ENCODE measurements at regions not wholly inside any gene's neighbourhood (a gene's known extent, or its start where the extent isn't known, plus 50 kb on each side); places are given as distances from the start of the nearest gene placed in this dataset.

DNA sequence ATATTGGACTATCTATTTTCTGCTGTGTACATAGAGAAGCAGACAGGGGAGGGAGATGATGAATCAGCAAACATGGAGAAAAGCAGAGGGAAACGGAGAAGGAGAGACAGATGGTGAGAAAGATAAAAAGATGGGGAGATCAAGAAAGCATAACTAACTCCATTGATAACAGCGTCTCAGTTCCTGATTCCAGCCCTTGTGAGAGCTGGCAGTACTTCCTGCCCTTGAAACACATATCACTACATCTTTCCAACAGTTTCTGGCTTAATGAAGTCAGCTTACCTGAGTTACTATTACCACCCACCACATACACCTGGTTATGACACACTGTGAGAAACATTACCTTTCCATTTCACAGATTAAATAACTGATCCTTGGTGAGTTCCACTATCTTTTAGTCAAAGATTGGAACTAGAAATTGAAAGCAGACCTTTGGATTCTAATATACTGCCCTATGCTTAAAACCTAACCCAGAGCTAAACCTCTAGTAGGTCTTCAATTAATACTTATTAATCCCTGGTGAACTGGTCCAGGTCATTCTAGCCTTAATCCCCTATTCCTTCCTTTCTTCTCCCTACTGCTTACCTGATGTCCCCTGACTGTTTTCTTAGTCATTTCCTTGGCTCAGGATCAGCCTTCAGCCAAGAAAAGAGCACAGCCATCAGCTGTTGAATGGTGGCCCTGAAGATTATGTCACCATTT lies 346.6 kb upstream of the CCL2 start:
- Mint-ChIP-seq H3K4me1 (ENCODE audit: unreplicated experiment) (no peaks in the 10 kb centered on the region), H3K27me3 (peaks cover 16% of the 10 kb centered on the region), H3K9me3 (no peaks in the 10 kb centered on the region)

DNA sequence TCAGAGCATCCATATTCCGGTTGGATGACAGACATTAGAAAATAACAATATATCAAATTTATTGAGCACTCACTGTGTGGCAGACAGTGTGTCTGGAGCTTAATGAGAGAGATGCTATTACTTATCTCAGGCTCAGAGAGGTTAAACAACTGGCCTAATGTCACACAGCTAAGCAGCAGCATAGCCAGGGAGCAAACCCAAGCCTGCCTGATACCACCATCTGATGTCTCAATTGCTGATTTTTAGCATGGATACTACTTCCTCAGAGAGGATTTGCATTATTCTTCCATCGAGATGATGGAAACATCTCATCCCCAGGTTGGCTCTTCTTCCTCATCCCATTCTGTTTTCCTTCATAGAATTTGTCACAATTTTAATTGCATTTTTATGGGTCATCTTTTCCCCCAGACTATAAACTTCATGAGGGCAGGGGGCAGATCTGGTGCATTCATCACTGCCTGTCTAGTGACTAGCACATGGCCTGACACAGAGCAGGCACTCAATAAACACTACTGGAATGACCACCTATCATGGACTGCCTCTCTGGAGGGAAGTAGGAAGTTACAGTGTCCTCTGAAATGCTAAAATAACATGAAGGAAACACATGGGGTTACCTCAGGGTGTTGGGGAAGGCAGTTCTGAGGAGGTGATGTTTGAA lies 344.8 kb upstream of the CCL2 start:
- no peaks in the 10 kb centered on the region for H3K4me1 Mint-ChIP-seq (ENCODE audit: unreplicated experiment)
- H3K27ac Mint-ChIP-seq: no peak overlapping the region

More for the DNA sequence above, 346.6 kb upstream of the CCL2 start:
- H3K36me3 Mint-ChIP-seq: no peaks in the 10 kb centered on the region
- no peak overlapping the region for H3K4me3 Mint-ChIP-seq
- no peak overlapping the region for H3K27ac Mint-ChIP-seq
- DNase-seq (ENCODE audit: extremely low spot score, unreplicated experiment): no peak
- TF ChIP-seq, protein P1, sequence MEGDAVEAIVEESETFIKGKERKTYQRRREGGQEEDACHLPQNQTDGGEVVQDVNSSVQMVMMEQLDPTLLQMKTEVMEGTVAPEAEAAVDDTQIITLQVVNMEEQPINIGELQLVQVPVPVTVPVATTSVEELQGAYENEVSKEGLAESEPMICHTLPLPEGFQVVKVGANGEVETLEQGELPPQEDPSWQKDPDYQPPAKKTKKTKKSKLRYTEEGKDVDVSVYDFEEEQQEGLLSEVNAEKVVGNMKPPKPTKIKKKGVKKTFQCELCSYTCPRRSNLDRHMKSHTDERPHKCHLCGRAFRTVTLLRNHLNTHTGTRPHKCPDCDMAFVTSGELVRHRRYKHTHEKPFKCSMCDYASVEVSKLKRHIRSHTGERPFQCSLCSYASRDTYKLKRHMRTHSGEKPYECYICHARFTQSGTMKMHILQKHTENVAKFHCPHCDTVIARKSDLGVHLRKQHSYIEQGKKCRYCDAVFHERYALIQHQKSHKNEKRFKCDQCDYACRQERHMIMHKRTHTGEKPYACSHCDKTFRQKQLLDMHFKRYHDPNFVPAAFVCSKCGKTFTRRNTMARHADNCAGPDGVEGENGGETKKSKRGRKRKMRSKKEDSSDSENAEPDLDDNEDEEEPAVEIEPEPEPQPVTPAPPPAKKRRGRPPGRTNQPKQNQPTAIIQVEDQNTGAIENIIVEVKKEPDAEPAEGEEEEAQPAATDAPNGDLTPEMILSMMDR (conservative IDR thresholded peaks at IDR 0.05): no peak

DNA sequence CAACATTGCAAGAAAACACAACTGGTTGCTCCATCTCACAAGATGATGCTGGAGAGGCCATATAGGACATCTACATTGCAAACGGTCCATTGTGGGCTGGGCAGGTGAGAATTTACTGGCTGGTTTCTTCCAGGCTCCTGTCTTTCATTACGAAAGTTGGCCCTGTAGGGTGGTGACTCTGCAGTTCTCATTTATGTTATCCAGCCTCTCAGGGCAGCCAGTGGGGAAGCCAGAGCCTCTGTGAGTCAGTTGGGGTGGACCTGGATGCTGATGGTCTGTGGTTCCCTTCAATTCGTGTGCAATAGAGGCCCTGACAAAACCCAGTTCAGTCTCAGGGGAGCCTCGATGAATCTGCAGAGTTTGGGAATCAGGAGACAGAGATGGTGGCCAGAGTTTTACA lies 341.0 kb upstream of the CCL2 start:
- Mint-ChIP-seq H3K4me1 (ENCODE audit: unreplicated experiment) (no peaks in the 10 kb centered on the region), H3K27ac (no peak overlapping the region), H3K4me3 (no peak overlapping the region), H3K27me3 (peaks cover 31% of the 10 kb centered on the region), H3K9me3 (no peaks in the 10 kb centered on the region), H3K36me3 (no peaks in the 10 kb centered on the region)
- TF ChIP-seq, protein P1 (conservative IDR thresholded peaks at IDR 0.05): no peak
- DNase-seq (ENCODE audit: extremely low spot score, unreplicated experiment): no peak

More for the DNA sequence above, 344.8 kb upstream of the CCL2 start:
- no peaks in the 10 kb centered on the region for H3K9me3 Mint-ChIP-seq
- H3K36me3 Mint-ChIP-seq: no peaks in the 10 kb centered on the region
- DNase-seq (ENCODE audit: extremely low spot score, unreplicated experiment): no peak
- H3K4me3 Mint-ChIP-seq: no peak overlapping the region
- TF ChIP-seq, protein P1 (conservative IDR thresholded peaks at IDR 0.05): no peak
- peaks cover 19% of the 10 kb centered on the region for H3K27me3 Mint-ChIP-seq

DNA sequence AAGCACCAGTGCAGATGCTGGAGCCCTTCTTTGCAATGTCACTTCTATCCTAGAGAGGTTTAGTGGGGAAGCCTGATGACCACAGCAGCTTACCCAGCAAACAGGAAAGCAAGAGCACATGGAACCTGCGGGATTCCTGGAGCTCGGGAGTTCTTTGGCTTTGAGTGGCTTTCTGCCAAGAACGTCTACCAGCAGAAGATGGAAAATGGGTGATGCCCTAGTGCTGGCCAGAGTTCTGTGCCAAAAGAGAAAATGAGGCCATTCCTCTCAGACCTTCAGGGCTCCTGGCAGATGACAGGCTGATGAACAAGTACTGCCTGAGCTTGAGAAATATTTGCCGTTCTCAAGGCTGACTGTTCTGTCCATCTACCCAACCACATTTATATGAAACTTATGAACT lies 332.1 kb upstream of the CCL2 start:
- H3K27ac Mint-ChIP-seq: no peak overlapping the region

DNA sequence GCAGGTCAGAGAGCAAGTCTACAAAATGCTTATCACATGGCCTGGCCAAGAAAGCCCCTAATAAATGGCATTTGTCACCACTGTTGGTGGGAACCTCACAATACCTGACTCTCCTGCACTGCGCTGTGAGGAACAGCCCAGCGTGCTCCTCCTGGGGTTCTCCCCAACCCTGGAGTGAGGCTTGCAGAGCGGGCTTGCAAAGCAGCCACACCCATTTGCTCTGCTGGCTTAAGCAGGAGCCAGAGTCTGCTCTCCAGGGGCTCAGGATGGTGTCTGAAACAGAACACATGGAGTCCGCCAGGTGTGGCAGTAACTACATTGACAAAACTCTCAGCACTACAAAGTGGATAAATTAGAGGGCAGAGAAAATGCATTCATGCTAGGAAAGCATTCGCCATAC lies 331.0 kb upstream of the CCL2 start:
- no peak overlapping the region for H3K4me3 Mint-ChIP-seq
- H3K9me3 Mint-ChIP-seq: no peaks in the 10 kb centered on the region
- no peak overlapping the region for H3K27ac Mint-ChIP-seq
- DNase-seq (ENCODE audit: extremely low spot score, unreplicated experiment): no peak
- TF ChIP-seq, protein P1 (conservative IDR thresholded peaks at IDR 0.05): no peak
- H3K4me1 Mint-ChIP-seq (ENCODE audit: unreplicated experiment): peaks cover 13% of the 10 kb centered on the region
- peaks cover 41% of the 10 kb centered on the region for H3K27me3 Mint-ChIP-seq
- no peaks in the 10 kb centered on the region for H3K36me3 Mint-ChIP-seq

More for the DNA sequence above, 332.1 kb upstream of the CCL2 start:
- Mint-ChIP-seq H3K27me3 (peaks cover 48% of the 10 kb centered on the region), H3K4me1 (ENCODE audit: unreplicated experiment) (peaks cover 4% of the 10 kb centered on the region), H3K9me3 (no peaks in the 10 kb centered on the region), H3K4me3 (no peak overlapping the region), H3K36me3 (no peaks in the 10 kb centered on the region)
- TF ChIP-seq, protein P1 (conservative IDR thresholded peaks at IDR 0.05): no peak
- DNase-seq (ENCODE audit: extremely low spot score, unreplicated experiment): no peak
